ENCODE measurements at regions not wholly inside any gene's neighbourhood (a gene's known extent, or its start where the extent isn't known, plus 50 kb on each side); places are given as distances from the start of the nearest gene placed in this dataset.
"Not testable (repeated sequence)": the region's sequence is repeated elsewhere in the genome, so short reads cannot be mapped to it uniquely, and the experiment has no call there.

DNA sequence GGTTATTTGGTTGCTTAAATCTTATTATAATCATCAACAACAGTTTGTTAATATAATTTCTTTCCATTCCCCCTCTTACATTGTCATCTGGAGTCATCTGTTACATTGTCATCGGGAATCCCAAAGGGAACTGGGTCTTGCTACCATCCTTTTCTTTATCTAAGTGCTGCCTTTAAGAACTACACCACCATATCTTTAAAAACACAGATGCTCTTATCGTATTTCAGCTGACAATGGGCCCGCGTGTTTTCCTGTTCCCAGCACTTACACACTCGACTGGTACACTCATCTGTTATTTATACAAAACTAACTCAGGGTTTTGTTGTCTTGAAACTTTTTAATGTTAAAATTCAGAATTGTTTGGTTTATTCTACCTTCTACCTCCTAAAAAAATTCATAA is 256.2 kb upstream of the MGMT start:
- in situ Hi-C loops (cut with MboI; ENCODE audit: low sequenced_read_pairs), result no loop called here

DNA sequence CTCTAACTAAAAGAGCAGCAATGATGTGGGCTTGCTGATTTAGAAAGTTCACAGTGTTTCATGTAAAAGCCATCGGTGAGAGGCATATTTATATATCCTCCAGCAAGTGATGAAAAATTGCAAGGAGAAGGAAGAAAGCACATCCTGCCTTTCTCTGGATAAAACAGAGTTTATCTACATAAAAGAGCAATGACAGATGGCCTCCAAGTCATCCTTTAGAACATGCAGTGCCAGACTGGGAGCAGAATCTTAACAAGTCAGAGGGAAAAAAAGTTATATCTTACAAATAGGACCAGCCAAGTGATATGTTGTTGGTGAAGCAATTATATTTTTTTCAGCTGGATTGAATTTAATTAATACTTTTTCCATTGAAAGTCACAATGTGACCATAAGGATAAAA is 253.8 kb upstream of the MGMT start:
- in situ Hi-C loops (cut with MboI; ENCODE audit: low sequenced_read_pairs), result no loop called here

DNA sequence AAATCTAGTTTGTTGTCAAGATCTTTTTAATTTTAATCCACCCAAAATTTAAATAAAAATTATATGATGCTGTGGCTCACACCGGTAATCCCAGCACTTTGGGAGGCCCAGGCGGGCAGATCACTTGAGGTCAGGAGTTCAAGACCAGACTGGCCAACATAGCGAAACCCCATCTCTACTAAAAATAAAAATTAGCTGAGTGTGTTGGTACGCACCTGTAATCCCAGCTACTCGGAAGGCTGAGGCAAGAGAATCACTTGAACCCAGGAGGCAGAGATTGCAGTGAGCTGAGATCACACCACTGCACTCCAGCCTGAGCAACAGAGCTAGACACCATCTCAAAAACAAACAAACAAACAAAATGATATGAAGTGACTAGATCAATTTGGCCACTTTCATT is 253.0 kb upstream of the MGMT start:
- in situ Hi-C loops (cut with MboI; ENCODE audit: low sequenced_read_pairs), result not testable (repeated sequence)

DNA sequence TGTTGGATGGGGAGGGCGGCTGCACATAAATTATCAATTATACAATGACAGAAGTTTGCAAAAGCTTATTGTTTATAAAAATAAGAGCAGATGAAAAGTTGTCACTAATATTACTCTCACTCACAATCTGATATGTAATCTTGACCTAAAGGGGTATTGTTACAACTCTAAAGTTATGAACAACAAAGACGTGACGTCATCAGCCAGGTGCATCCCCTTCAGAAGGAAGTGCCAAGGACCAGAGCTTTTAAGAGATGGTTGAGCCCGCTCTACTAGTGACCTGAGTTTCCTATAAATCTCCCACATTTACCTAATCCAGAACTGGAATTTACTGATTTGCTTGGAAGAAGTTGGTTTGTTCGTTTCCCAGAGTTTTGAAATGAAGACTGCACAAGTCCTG is 247.7 kb upstream of the MGMT start:
- in situ Hi-C loops (cut with MboI; ENCODE audit: low sequenced_read_pairs), result no loop called here

DNA sequence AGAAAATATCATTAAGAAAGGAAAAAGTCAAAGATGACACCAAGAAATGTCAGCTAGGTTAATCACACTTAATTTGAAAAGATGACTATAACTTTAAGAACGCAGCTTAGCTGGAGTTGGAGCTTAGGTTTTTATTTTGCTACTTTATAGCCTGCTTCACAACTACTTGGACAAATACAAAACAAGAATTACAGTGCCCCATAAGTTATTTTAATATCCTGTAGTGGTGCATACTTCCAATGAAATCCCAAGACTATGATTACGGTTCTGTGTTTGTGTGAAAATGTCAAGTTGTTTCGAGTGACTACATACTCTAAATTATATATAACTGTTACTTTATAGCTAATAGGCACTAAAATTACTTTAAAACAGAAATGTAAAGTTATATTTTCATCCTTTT is 244.6 kb upstream of the MGMT start:
- in situ Hi-C loops (cut with MboI; ENCODE audit: low sequenced_read_pairs), result no loop called here

DNA sequence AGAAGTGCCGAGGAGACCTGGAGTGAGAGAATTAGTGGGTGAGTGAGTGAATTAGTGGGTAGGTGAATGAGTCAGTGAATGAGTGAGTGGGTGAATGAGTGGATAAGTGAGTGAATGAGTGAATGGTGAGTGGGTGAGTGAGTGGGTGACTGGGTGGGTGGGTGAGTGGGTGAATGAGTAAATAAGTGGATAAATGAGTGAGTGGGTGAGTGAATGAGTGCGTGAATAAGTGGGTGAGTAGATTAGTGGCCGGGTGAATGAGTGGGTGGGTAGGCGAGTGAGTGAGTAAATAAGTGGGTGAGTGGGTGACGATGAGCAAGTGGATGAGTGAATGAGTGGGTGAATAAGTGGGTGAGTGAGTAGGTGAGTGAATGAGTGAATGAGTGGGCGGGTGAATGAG is 243.7 kb upstream of the MGMT start:
- in situ Hi-C loops (cut with MboI; ENCODE audit: low sequenced_read_pairs), result no loop called here

DNA sequence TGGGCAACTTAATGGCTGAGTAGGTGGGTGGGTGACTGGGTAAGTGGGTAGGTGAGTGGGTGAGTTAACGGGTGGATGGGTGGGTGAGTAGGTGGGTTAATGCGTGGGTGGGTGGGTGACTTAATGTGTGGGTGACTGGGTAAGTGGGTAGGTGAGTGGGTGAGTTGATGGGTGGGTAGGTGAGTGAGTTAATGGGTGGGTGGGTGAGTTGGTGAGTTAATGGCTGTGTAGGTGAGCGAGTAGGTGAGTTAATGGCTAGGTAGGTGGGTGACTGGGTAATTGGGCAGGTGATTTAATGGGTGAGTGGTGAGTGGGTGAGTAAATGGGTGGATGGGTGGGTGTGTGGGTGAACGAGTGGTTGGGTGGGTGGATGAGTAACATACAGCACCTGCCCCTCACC is 243.0 kb upstream of the MGMT start:
- in situ Hi-C loops (cut with MboI; ENCODE audit: low sequenced_read_pairs), result no loop called here

DNA sequence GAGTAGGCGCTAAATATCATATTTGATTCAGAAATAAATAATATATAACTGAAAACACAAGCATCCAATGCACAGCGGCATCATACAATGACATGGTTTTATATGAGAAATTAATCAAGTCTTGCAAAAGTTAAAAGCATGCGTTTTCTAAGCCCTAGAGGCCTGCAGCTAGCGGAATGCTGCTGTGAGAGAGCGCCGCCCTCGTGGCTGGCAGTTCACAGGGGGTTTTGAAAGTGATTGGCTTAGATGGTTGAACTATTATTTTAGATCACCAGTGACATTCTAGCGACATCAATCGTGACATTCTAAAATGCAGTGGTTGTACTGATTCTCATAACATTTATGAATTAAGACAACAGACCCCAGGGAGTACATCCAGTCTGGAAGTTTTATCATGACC is 235.2 kb upstream of the MGMT start:
- in situ Hi-C loops (cut with MboI; ENCODE audit: low sequenced_read_pairs), result no loop called here

DNA sequence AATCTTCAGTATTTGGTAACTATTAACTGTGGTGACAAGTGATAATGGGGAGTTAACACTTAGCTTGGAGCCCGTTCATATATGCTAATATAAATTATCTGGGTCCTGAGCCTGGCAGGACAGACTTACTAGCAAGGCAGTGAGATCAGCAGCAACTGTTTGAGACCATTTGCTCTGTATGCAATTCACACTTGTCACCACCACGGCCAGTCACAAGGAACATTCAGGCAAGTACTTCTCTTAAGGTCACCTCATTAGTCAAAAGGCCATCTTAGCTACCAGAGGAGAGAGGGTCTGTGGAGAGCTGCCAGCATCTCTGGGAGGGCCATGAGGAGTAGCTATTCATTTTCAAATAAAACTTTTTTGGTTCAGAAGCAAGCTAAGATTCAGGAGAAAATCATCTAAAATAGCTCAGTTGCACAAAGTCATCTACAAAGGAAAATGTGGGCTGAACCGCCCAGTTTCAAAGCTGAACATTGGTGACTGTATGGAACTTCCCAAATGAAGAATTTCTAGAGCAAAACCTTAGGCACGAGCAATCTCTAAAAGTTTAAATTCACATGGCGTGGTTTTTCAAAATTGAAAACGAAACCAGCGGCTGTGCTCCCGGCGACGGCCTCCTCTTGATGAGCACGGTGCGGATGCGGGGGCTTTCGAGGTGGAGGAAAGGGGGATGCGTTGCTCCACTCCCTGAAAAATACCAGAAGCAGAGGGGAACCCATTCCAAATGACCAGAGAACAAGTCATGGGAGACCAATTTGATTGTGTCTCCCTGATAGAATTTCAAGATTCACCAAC is 233.5 kb upstream of the MGMT start:
- in situ Hi-C loops (cut with MboI; ENCODE audit: low sequenced_read_pairs), result no loop called here

DNA sequence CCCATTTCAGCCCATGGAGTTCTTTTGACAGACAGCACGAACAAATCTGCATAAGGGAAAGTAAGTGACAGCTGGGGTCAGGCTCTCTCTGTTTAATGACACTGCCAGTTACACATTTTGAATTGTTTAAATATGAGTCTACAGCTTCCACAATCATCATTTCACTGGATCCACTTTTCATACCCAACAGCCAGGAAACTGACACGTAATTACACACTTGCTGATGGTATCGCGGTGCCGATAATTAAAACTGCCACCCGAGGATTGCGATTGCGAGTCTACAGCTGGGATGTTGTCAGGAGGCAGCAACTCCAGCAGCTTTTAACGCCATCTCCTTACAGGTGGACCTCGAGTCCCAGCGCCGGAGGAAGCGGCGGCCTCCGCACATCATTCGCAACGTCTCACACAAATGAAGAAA is 230.8 kb upstream of the MGMT start:
- in situ Hi-C loops (cut with MboI; ENCODE audit: low sequenced_read_pairs), result no loop called here

DNA sequence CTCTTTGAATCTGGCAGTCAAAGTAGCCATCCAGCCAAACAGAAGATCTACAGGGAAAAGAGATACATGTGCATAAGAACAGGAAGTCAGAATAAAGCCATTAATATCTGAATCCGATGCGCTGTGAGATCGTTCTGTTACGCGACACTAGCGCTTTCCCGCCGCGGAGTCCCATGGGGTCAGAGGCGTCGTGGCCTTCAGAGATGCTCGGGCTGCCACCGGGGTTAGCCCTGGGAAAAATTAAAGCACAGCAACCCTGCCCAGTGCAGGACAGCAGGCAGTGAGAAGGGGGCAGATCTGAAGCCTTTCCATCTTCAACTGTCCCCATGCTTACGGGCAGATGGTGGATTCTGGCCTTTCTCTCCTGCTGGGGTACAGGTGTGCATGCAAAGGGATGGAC is 225.6 kb upstream of the MGMT start:
- in situ Hi-C loops (cut with MboI; ENCODE audit: low sequenced_read_pairs), result no loop called here

DNA sequence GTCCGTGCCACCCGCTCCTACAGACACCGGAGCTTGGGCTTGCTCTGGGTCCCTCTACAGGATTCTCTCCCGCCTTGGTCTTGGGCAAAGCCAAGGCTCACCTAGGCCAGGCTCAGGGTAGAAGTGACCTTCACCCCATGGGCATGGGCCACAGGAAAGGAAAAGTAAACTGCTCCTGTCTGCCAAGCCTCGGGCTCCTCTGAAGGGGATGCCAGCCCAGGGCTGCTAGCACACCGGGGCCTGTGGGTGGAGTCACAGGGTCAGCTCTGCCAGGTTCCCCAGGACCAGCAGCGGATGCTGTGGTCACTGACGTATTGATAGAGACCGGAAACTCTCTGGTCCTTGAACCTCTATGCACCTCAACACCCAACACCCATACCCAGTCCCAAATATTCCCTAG is 222.7 kb upstream of the MGMT start:
- in situ Hi-C loops (cut with MboI; ENCODE audit: low sequenced_read_pairs), result no loop called here

DNA sequence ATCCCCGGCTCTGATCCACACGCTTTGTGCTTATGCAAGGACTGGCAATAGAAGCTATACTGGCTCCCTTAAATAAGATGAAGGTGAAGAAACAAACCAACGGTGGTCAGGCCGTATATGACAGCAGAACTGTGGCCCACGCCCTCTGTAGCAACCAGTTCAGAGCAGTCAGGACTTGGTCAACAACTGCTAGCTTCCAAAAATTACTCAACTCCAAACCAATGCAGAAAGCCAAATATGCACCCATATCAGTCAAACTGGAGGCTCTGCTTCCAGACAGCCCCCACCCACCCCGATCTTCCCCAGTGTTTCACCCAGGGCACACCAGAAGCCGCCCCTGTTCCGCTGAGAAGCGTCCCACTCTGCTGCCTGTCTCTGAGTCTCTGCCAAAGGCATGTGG is 222.3 kb upstream of the MGMT start:
- in situ Hi-C loops (cut with MboI; ENCODE audit: low sequenced_read_pairs), result no loop called here

DNA sequence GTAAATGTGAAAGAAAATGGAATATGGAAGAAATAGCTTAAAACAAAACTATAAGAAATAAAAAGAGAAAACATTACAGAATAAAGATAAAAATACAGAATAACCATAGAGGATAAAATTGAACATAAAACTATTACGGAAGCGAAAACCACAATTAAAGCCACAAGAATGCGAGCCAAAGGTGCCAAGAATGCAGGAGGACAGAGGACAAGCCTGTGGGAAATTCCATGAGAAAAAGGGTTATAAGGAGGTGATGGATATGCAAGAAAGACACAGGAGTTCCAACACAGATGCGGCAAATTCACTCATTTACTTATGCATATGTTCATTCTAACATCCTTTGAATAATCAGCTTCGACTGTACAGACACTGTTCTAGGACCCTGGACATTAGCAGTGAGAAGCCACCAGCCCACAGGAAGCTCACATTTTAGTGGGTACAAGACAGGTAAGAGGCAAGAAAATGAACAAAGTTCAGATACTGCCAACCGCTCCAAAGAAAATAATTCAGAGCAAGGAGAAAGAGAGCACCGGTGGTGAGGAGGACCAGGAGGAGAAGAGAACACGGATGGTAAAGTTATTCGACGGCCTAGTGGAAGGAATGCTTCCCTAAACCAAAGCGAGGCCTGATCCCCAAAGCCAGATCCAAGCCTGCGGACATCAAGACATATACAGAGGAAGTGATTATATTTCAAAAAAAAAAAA is 213.7 kb upstream of the MGMT start:
- in situ Hi-C loops (cut with MboI; ENCODE audit: low sequenced_read_pairs), result no loop called here

DNA sequence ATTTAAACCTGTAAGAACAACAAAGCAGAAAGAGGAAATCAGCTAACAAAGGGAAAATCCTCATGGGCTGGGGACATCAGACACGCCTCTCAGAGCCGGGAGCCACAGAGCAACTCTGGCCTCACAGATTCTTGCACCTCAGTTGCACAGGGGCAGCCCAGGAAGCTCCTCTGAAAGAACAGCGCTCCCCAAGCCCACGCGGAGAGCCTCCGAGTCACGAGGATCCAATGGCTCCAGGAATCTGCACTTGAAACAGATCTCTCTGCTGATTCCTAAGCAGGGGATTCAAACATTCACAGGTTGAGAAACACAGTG is 213.2 kb upstream of the MGMT start:
- in situ Hi-C loops (cut with MboI; ENCODE audit: low sequenced_read_pairs), result no loop called here

DNA sequence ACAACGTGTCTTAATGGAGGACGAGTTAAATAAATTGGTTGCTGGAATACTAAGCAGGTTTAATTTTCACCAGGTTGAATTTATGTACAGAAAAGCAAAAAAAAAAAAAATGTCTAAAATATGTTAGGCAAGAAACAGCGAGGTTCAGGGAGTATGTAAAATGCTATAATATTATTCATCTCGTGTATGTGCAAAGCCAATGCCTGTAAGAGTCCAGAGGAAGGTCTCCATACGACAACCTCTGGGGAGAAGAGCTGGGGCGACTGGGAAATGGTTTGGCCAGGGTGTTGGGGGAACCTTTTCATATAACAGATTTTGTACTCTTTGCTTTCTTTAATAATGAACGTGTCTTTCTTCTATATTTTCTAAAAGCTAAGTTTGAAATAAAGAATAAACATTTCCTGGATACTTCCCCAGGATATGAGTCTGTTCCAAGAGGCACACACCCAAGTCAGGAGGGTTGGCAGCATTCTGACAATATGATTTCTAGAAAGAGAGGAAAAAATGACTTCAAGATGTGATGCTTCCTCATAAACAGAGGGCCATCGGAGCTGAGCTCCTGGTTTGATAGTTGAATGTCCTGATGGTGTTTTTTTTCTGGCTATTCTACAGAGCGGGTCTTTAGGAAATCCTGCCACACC is 208.6 kb upstream of the MGMT start:
- in situ Hi-C loops (cut with MboI; ENCODE audit: low sequenced_read_pairs), result no loop called here

DNA sequence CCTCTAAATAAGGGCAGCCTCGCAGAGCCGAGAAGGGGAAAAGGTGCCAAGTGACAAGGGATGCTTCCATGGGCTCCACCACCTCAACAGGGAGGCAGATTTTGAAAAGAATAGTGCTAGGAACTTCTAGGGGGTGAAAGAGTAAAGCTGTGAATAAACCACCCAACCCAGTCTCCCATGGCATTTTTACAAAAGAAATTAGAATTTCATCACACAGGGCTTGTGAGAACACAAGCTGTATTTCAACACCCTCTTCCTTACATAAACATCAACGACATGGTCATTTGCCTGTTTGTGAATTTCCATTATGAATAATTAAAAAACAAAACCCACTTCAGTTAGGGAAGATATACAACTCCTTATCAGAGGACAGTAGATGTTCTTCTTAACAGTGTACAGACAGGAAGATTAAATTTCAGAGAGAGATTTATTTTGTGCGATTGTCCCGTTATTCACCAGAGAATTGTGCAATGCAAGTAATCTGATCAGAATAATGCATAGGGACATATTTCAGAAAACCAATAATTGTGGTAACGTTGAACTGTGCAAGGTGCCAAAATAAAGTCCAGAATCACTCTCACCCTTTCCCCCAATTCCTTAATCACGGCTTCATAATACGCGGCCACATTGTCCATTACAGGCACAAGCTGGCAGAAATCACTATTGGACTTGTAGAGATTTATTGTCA is 207.8 kb upstream of the MGMT start:
- in situ Hi-C loops (cut with MboI; ENCODE audit: low sequenced_read_pairs), result no loop called here

DNA sequence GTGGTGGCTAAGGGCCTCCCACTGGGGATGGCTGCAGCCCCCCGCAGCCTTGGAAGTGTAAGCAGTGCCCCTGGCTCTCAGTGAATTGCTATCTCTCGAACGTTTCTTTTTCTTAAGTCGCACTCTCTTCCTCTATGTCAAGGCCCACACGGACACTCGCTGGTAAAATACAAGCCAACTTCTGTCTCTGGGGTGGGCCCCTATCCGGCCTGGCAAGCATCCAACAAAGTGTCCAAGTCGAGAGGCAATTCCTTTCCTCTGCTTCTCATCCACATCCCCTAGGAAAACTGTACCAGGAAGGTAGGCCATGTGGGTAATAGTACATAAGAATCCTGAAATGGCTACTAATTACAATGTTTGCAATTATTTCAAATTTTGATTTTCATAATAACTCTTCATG is 194.9 kb upstream of the MGMT start:
- in situ Hi-C loops (cut with MboI; ENCODE audit: low sequenced_read_pairs), result no loop called here

DNA sequence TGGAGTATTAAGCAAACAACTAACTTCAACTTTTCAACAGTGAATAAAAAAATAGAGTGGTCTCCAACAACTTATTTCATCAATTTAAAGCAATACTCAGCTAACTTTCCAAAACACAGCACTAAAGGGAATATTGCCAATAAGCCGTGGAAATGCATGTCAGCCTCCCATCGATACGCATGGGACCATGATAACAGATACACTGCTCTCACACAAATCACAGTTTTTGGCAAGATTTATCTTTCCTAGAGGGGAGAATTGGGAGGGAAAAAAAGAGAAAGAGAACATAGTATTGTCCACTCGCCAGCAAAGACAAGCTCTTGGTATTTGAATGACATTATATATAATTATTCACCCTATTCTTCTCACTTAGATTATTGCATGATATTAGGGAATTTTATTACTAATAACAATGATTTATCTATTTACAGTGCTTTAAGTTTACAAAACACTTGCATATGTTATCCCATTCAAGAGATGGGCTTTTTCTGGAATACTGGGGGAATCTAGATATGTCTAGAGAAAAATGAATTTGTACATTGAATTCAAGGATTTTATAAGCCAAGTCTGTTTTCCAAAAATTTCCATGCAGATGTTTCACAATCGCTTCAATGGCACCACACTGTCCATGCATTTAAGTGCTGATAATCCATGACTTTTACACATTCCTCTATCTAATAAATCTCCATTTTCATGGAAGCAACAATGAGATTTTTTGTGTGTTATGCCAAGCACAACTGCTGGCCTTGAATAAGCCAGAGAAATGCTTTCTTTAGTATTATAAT is 194.0 kb upstream of the MGMT start:
- in situ Hi-C loops (cut with MboI; ENCODE audit: low sequenced_read_pairs), result no loop called here

DNA sequence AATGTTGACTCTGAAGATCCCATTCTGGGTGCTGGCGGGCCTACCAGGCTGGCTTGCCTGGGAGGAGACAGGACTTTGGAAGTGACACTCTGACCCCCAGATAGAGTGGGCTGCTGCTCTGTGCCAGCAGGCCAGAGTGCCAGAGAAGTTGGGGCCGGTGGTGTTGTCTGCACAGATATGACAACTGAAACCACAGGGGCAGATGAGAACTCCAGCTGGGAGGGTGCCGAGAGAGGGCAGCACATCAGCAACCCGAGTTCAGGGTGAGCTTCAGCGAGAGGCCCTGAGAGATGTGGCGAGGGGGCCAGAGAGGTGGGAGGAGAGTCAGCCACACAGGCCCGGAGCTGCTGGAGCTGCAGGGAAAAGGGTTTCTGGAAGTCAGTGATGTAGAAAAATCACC is 193.2 kb upstream of the MGMT start:
- in situ Hi-C loops (cut with MboI; ENCODE audit: low sequenced_read_pairs), result no loop called here
